ENCODE measurements at regions not wholly inside any gene's neighbourhood (a gene's known extent, or its start where the extent isn't known, plus 50 kb on each side); places are given as distances from the start of the nearest gene placed in this dataset.
"Not testable (repeated sequence)": the region's sequence is repeated elsewhere in the genome, so short reads cannot be mapped to it uniquely, and the experiment has no call there.

- DNase-seq, result not testable (repeated sequence)
Observed at GRCh38 chr7:76924756-76925155, 107.4 kb downstream of the SPDYE17 start.

- not testable (repeated sequence) for DNase-seq
Observed at GRCh38 chr7:76918619-76919018, 113.5 kb downstream of the SPDYE17 start.

GRCh38 chr7:76914361-76914760 is 117.8 kb downstream of the SPDYE17 start:
- DNase-seq, result not testable (repeated sequence)

GRCh38 chr7:76912011-76912814 is 119.9 kb downstream of the SPDYE17 start:
- DNase-seq, result not testable (repeated sequence)

DNA sequence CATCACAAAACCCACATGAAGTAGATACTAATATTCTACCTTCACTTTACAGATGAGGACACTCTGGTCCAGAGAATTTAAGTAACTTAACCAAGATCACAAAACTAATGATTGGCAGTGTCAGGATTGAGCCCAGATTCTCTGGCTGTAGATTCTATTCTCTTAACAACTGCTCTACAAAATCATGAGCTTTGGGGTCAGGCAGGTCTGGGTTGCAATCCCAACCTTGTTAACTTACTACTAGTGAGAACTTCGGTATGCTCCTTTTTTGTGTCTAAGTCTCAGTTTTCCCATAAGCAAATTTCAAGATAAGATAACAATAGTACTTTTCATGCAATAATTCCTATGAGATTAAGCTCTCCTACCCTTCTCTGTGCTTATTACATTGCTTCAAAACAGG is 127.5 kb downstream of the SPDYE17 start:
- not testable (repeated sequence) for DNase-seq

DNA sequence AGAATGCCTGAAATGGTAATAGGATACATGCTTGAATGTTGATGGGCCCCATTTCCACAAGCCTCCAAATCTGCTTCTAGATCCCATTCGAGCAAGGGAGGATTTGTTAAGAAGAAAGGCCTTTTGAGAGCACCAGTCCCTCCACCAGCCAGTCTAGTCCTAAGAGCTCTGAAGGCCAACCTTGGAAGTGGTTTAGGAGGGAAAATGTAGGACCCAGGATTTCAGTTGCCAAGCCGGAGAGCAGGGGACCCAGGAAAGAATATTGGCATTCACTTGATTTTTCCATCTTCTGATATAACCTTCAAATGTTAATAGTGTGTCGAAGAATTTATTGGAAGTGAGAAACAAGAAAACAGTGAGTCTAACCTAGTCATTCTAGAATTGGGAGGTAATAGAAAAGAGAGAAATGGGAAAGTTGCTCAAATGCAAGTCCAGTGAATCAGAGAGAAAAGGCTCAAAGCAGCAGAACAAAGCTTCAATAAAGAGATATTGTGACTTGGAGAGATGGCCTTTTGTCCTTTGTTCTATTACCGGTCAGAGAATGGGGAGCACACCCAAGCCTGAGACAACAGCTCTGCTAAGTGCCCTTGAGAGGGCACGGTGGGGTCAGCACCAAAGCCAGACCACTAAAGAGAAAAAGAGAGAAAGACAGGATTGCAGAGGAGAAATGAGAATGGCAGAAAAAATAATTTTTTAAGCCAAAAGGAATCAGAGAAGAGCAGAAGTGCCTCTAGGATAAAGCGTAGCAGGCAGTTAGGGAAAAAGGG is 130.0 kb downstream of the SPDYE17 start:
- not testable (repeated sequence) for DNase-seq

GRCh38 chr7:76898807-76899206 is 133.4 kb downstream of the SPDYE17 start:
- not testable (repeated sequence) for DNase-seq

DNA sequence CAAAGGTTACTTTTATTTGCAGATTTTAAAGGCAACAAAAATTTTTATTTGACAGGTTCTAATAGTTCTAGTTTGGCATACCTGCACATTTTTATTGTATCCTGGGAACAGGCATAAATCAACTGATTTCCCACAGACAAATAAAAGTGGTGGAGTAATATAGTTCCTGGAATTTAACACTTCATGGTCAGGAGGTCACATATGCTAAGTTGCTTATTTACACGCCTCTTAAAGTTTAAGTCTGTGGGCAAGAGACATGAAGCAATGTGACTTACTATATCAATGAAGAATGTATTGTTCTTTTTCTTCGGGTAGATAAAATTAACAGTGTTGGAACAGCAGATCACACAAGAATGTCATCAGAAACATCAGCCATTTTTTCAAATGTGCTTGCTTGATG is 135.2 kb downstream of the SPDYE17 start:
- DNase-seq, result not testable (repeated sequence)

DNA sequence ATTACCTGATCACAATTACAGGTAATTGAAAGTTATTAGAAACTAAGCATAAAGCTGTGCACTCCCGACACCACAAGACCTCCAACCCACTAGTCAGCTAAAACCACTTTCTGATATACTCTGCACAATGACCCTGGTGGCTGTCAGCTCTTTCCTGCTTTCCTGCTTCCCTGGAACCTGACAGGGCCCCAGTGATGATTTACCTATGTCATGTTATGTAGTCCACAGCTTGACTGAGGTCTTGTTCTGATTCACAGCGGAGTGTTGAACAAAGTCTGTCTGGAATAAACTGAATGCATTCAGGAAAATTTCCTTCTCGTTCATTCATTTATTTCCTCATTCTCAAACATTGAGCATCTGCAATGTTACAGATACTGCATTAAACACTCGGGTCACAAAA is 136.5 kb downstream of the SPDYE17 start:
- DNase-seq, result not testable (repeated sequence)

DNA sequence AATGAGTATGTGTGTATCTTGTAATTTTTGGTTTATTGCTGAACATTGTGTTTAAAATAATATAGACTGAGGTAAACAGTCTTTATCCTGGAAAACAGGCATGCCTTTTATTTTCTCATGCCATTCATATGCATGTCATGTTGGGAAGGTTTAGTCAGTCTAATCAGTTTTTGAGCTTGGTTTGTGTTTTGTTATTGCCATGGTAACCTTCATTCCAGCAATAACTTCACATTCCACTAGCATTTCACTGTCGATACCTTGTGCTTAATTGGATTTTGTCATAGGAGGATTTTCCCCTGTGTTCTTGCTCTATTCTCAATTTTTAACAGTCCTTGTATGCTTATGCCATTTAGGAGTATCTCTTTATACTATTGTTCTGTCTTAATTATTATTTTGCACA is 140.4 kb downstream of the SPDYE17 start:
- DNase-seq, result not testable (repeated sequence)

DNA sequence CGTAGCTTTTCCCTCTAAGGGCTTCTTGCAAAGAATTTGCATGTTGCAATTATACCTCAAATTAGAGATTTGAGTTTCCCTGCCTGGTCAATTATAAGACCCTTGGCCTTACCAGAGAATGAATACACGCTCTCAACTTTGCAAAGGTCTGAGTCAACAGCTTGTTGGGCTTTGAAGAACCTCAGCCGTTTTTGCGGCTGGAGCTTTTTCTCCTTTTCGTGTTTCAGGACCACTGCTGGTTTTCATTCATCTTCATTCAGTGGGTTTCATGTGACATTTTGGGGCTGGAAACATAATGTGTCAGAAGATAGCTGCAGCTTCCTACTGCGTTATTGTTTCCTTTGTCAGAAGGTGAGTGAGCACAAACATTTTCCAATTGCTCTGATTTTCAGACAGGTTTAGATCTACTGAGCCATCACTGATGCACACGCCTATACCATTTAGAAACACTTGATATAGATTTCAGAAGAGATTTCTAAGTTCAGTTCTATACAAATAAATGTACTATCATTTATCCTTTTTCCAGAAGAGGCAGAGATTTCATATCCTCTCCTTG is 152.3 kb downstream of the SPDYE17 start:
- DNase-seq, result not testable (repeated sequence)

- DNase-seq, result not testable (repeated sequence)
Observed at GRCh38 chr7:76875760-76876159, 156.4 kb downstream of the SPDYE17 start.

GRCh38 chr7:76870504-76870808 is 161.7 kb downstream of the SPDYE17 start:
- DNase-seq, result not testable (repeated sequence)

DNA sequence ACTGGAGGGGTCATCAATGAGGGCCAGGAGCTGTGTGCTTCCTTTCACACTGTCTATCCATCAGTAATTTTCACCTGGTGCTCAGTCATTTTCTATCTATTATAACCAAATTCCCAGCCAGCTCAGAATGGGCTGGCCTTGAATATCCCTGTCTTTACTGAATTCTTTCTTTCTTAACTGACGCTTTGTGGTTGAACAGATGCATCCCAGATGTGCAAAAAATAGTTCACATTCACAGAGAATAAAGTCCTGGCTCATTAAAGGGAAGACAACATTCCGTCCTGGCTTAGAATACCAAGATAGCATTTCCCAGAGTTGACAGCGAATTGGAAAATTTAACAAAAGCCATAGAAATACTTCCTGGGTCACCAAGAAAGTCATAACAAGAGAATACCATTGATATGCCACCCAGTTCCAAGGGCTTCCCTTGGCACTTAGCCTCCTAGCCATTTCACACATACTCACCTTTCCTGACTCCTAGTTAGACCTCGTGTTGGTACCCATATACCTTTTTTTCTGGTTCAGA is 164.7 kb downstream of the SPDYE17 start:
- not testable (repeated sequence) for DNase-seq

- DNase-seq, result not testable (repeated sequence)
Observed at GRCh38 chr7:76863150-76863773, 168.9 kb downstream of the SPDYE17 start.

DNA sequence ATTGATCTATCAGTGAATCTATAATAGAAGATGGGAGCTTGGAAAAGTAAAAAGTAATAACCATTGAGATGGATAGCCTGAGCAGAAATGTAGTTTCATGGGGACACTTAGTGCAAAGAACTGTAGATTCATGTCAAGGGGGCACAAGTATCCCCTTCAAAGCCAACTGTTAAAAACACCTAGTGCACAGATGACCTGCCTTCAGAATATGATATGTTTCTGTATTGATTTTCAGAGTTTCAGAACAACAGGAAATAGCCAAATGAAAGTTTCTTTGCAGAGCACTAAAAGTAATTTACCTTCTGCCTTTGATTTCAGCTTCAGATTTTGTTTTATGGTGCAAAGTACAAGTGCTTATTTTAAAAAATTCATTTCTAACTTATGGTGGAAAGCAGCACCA is 169.9 kb downstream of the SPDYE17 start:
- DNase-seq, result not testable (repeated sequence)

- not testable (repeated sequence) for DNase-seq
Observed at GRCh38 chr7:76859933-76860332, 172.2 kb downstream of the SPDYE17 start.

DNA sequence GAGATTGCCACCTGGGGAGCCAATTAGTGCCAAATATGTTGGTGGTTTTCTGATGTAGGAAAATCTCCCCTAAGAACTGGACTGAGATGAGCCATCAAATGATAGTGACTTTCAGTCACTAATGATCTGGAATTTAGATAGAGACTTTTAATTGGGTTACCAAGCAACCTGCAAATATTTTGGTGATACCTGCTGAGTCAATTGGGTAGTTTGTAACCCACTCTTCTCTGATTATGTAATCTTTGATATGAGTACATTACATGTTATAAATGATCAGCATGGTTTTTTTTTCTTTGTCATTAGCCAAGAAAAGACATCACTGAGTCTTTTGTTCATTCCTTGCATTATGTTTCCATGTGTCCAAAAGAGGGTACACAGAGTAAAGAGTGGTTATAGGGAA is 177.5 kb downstream of the SPDYE17 start:
- DNase-seq, result peak; percentile 24

- not testable (repeated sequence) for DNase-seq
Observed at GRCh38 chr7:76852787-76853584, 179.2 kb downstream of the SPDYE17 start.

GRCh38 chr7:76852362-76852761 is 179.8 kb downstream of the SPDYE17 start:
- not testable (repeated sequence) for DNase-seq

- not testable (repeated sequence) for DNase-seq
Observed at GRCh38 chr7:76851617-76852016, 180.5 kb downstream of the SPDYE17 start.

All from NCI-H748 treated with DMSO at 0.1 percent for 48 hours (cell line).